Fibroblast of villous mesenchyme (primary cell): ENCODE measurements at regions not wholly inside any gene's neighbourhood (a gene's known extent, or its start where the extent isn't known, plus 50 kb on each side); places are given as distances from the start of the nearest gene placed in this dataset.
"Not testable (repeated sequence)": the region's sequence is repeated elsewhere in the genome, so short reads cannot be mapped to it uniquely, and the experiment has no call there.

Experiments
- DNase-seq: peaks from one replicate; pipeline ENCODE4 v3.0.0-alpha.2; 2010; ENCODE audit warnings: low read depth
- H3K4me3 ChIP-seq: 2 replicates; pipeline ENCODE4 v1.5.1; 2011; ENCODE audit warnings: low read depth, mild to moderate bottlenecking, low read length
- TF ChIP-seq, protein P1 (sequence below): IDR thresholded peaks from 2 replicates; pipeline ENCODE4 v1.5.1; 2012; ENCODE audit warnings: low read depth, mild to moderate bottlenecking, low read length; ENCODE audit not compliant: insufficient read depth

DNA sequence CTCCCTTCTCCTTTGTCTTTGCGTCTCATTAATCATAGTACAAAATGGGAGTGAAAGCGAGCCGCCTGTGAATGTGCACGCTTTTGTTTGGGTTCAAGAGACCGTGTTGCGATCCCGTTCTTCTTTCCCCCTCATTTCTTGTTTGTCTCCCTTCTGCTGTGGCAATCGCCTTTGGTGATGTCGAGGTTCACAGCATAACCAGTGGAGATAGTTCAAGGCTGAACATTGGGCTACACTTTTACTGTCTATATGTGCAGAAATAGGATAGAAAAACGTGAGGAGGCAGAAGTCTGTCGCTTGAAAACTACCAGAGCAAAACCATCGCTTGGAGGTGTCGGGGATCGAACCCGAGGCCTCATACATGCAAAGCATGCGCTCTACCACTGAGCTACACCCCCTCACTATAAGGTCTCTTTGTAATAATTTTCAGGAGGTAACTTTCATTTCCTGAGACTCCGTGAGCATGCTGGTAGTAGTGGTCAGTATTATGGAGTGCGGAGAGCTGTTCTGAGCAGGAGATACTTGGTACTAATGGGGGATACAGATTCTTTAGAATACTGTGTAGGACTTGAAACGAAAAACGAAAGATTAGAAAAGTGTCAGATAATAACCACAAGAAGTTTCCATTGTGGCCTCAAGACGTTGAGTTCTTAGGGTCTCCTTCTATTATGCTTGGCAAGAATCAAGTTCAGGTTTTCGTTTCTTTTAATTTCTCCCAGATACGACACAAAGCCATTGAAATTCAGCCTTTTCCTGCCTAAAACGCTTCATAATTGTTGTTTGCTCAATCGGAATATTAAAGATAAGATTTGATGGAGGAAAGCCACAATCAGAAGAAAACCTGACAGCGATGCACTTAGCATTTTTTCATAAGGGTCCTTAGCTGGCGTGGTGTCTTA lies 106.6 kb downstream of the TRIM27 start:
- peak; percentile 45 for DNase-seq
- H3K4me3 ChIP-seq, result peak overlapping the region; percentile 12
- TF ChIP-seq, protein P1, sequence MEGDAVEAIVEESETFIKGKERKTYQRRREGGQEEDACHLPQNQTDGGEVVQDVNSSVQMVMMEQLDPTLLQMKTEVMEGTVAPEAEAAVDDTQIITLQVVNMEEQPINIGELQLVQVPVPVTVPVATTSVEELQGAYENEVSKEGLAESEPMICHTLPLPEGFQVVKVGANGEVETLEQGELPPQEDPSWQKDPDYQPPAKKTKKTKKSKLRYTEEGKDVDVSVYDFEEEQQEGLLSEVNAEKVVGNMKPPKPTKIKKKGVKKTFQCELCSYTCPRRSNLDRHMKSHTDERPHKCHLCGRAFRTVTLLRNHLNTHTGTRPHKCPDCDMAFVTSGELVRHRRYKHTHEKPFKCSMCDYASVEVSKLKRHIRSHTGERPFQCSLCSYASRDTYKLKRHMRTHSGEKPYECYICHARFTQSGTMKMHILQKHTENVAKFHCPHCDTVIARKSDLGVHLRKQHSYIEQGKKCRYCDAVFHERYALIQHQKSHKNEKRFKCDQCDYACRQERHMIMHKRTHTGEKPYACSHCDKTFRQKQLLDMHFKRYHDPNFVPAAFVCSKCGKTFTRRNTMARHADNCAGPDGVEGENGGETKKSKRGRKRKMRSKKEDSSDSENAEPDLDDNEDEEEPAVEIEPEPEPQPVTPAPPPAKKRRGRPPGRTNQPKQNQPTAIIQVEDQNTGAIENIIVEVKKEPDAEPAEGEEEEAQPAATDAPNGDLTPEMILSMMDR, result no peak

DNA sequence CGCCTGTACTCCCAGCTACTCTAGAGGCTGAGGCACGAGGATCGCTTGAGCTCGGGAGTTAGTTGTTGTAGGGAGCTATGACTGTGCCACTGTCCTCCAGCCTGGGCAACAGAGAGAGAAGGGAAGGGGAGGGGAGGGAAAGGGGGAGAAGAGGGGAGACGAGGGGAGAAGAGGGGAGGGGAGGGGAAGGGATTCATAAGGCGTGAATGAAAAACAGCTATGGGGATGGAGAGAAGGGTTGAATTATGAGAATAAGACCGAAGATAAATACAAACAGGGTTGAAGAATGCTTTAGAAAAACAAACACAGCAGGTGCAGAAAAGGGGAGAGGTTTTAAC lies 106.0 kb downstream of the TRIM27 start:
- TF ChIP-seq, protein P1, result no peak
- DNase-seq, result no peak
- H3K4me3 ChIP-seq, result no peak overlapping the region

DNA sequence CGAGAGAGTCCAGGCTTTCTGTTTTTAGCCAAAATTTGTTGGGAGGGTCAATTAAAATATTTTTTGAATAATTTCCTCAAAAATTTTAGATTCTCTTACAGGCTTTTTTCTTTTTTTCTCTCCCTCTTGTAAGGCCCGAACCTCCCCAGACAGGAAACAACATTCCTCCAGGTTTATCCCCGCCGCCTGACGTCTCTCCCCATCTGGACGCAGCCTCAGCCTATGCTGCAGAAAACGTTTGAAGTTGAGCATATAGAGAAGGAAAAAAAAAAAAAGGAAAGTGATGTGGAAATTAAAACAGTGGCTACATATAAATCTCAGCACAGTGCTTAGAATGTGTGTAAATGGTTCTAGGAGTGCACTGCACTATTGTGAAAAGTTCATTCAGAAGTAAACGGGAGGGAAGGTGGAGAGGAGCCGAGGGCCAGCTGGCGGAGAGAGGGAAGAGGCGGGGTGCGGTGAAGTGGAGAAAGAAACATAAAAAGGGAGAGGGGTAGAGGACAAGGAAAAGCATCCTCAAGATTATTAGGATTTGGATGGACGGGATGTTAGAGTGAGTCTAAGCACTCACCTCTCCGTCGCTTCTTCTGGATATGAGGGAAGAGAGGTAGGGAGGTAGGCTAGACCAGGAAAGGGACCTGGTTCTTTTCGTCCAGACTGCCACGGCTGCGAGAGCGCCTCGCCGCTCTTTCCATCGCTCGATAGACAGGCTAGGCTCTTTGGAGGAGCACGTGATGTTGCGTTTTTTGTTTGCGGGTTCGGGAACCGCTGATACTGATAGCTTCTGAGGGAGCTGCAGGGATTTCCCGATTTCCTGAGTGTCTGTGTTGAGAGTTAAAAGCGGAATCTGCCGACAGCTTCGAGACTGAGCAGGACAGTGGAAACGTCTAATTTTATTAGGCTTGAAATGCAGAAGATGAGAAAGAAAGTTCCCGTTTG lies 98.7 kb downstream of the TRIM27 start:
- TF ChIP-seq, protein P1, result no peak
- no peak for DNase-seq
- H3K4me3 ChIP-seq, result peak overlapping the region; percentile 18

DNA sequence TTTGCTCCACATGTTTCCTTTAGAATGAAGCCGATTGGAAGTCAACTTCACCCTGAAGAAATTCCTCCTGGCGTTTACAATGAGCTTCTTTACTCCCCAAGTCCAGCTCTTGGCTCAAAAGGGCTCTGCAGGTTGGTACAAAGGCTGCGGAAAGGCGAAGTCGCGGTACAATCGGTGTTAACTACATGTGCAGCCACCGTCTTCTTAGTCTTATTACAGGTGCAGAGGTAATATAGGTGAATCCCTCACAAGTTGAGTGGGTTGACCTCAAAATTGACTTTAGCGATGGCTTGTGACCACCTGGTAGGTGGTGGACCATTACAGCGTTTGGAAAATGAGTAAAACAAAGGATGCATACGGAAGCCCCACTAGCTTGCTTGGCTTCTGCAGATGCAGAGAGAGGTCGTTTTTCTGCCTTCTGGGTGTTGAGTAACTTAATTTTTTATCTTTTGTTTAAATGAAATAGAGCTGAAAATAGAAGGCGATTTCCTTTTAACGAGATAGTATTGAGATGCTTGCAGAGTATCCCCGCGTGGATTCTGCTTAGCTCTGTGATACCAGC lies 98.0 kb downstream of the TRIM27 start:
- DNase-seq, result no peak
- no peak overlapping the region for H3K4me3 ChIP-seq
- TF ChIP-seq, protein P1, result no peak

DNA sequence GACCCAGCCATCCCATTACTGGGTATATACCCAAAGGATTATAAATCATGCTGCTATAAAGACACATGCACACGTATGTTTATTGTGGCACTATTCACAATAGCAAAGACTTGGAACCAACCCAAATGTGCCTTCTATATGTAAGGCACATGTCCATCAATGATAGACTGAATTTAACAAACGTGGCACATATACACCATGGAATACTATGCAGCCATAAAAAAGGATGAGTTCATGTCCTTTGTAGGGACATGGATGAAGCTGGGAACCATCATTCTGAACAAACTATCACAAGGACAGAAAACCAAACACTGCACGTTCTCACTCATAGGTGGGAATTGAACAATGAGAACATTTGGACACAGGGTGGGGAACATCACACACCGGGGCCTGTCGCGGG lies 92.1 kb downstream of the TRIM27 start:
- not testable (repeated sequence) for DNase-seq, H3K4me3 ChIP-seq

DNA sequence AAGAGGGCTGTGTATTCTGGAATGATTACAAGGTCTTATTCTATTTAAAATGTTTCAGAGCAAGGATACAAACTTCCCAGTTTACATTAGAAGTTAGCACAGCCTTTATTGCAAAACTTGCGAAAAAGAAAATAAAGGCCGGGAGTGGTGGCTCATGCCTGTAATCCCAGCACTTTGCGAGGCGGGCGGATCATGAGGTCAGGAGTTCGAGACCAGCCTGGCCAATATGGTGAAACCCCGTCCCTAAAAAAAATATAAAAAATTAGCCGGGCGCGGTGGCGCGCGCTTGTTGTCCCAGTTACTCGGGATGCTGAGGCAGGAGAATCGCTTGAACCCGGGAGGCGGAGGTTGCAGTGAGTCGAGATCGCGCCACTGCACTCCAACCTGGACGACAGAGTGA lies 87.1 kb downstream of the TRIM27 start:
- H3K4me3 ChIP-seq, DNase-seq: not testable (repeated sequence)

DNA sequence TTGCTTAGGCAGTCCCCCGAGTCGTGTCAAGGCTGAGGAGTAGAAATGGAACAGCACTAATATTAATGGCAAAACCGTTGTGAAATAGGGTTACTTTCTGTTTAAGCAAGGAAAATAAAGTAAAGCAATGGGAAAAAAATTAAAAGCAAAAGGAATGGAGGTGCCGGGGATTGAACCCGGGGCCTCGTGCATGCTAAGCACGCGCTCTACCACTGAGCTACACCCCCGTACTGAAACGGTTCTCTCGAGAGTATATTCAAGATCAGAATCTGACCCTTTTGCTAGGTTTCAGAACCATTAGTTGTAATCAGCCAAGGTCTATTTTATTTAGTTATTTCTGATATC lies 85.5 kb downstream of the TRIM27 start:
- TF ChIP-seq, protein P1, result no peak
- peak overlapping the region; percentile 82 for H3K4me3 ChIP-seq
- DNase-seq, result peak; percentile 78
